ENCODE measurements at regions not wholly inside any gene's neighbourhood (a gene's known extent, or its start where the extent isn't known, plus 50 kb on each side); places are given as distances from the start of the nearest gene placed in this dataset.

DNA sequence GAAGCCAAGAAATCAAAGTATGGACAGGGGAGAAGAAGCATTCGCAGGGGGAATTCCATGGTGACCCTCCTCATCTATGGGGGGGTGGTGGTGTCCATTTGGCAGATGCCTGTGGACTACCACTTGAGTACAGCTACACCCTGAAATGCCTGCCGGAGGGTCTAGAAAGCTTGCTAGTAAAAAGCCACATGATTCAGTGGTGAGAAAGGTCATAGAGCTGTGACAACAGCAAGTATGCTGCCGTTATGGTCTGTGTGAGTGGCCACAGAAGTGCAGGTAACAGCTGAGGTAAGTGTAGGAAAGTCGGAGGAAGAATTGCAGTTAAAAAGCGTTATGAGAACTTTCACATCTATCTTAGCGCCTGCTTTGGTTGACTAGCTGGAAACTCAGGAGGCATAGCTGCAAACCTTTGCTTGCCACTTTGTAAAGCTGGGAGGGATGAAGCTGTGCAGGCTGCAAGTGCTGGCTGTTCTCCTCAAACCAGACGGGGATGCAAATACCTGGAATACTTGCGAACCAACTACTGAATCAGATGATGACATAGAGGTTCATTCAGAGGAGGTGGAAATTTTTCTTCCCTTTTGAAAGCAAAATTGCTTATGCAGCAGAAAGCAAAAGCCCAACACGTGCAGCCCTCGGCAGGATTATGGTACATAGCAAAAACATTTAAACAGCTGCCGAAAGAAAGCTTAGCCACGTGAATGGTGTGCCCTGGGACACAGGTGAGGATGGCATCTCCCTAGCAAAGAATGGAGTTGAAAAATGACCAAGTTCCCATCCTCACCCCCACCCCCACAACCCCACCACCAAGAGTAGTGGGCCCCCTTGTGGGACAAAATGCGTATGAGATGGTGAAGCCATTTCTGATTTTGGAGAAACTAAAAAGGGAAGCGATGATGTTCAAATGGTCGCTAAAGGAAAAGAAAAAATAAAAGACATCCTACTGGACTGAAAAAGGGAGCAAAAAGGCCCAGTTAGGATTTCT is 287.0 kb downstream of the RERGL start:
- DNase-seq: no peak

DNA sequence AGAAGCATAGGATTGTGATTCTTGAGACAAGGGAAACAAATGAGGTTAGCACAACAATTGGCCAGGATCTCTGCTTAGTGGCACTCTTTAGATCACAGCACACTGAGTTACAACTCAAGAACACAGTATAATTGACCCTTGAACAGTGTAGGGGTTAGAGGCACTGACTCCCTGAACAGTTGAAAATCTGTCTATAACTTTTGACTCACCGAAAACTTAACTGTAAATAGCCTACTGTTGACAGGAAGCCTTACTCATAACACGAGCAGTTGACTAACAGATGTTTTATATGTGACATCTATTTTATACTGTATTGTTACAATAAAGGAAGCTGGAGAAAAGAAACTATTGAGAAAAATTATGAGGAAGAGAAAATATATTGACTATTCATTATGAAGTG is 296.1 kb downstream of the RERGL start:
- no peak for DNase-seq

DNA sequence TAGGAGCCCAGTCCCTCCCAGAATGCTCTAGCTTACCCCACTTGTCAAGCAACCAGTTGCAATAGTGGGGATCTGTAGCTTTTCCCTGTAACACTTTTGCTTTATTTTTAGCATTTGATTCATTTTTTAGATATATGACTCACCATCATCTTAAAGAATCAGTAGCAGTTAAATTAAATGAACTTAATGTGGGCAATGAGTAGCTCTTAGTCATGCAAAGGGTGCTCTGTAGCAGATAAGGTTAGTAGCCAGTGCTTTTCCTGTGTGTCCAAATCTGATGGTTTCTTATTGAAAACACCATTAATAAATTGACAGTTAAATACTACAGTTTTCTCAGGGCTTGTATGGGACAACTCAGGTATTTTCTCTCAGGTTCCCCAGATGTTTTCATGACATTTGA is 311.8 kb downstream of the RERGL start:
- DNase-seq: no peak

DNA sequence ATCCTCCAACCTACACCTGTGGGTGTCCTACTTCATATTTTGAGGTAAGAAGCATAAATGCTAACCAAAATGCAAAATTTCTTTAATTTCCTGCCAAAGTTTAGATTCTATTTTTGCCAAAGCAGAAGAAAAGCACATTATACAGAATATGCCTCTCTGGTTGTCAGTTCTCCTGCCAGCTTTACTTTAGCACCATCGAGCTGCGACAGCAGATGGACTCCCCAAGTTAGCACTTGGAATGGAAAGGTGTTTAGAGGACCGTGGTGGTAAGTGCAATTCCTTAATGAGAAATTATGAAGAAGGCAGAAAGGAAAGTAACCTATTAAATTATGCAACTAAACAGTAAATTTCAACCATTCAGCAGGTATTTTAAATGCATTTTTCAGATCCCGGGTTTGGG is 326.6 kb downstream of the RERGL start:
- DNase-seq: no peak

DNA sequence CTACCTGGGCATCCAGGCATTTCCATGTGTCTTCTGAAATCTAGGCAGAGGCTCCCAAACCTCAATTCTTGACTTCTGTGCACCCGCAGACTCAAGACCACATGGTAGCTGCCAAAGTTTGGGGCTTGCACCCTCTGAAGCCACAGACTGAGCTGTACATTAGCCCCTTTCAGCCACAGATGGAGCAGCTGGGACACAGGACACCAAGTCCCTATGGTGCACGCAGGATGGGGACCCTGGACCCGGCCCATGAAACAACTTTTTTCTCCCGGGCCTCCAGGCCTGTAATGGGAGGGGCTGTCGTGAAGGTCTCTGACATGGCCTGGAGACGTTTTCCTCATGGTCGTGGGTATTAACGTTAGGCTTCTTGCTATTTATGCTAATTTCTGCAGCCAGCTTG is 330.0 kb downstream of the RERGL start:
- no peak for DNase-seq
